CD4-positive, alpha-beta T cell (primary cell): ENCODE measurements at regions not wholly inside any gene's neighbourhood (a gene's known extent, or its start where the extent isn't known, plus 50 kb on each side); places are given as distances from the start of the nearest gene placed in this dataset.

Experiments
- ATAC-seq: fragments of 200-7000 bp; cut with Tn5 transposase; one replicate; pipeline ENCODE4 v1.10.0; 2022; ENCODE audit warnings: mild to moderate bottlenecking; ENCODE audit not compliant: poor library complexity
- CTCF ChIA-PET: fragments of 350-600 bp; sonication (Branson Sonifier 250); formaldehyde crosslinking; loops from one replicate; lab custom pipeline; 2021; ENCODE audit warnings: antibody characterized with exemption, inconsistent platforms; lab: Charles Lee
- POLR2A ChIA-PET: fragments of 350-600 bp; sonication (Branson Sonifier 250); formaldehyde crosslinking; loops from one replicate; lab custom pipeline; 2021; ENCODE audit warnings: antibody characterized with exemption, inconsistent platforms; lab: Charles Lee
- DNase-seq, 14 experiments: peaks; one replicate each; pipeline ENCODE4 v3.0.0-alpha.2; 2013 to 2020; ENCODE audit warnings: mixed read lengths in 2 of 14
- H3K27ac ChIP-seq, 2 donors: one replicate each; pipeline versions ENCODE4 v1.5.1 to v1.7.0; 2013; ENCODE audit warnings: low read length in 2 of 2, low read depth in 1 of 2, mild to moderate bottlenecking in 1 of 2
- H3K27me3 ChIP-seq, 2 experiments: 1 replicate in 1 of 2; 2 replicates in 1 of 2; pipeline versions ENCODE4 v1.6.1 to v1.7.0; 2013; ENCODE audit warnings: low read length in 2 of 2, control low read depth in 1 of 2, mild to moderate bottlenecking in 1 of 2, moderate library complexity in 1 of 2; ENCODE audit not compliant: insufficient read depth in 2 of 2, control insufficient read depth in 1 of 2
- H3K36me3 ChIP-seq: one replicate; pipeline ENCODE4 v1.6.1; 2013; ENCODE audit warnings: low read length, control low read depth; ENCODE audit not compliant: insufficient read depth
- H3K4me1 ChIP-seq: one replicate; pipeline ENCODE4 v1.6.1; 2013; ENCODE audit warnings: low read length, control low read depth; ENCODE audit not compliant: insufficient read depth
- H3K4me3 ChIP-seq: one replicate; pipeline ENCODE4 v1.5.1; 2013; ENCODE audit warnings: mild to moderate bottlenecking, low read length, moderate library complexity
- H3K9me3 ChIP-seq, 2 experiments: 1 replicate in 1 of 2; 2 replicates in 1 of 2; pipeline versions ENCODE4 v1.6.1 to v1.7.0; 2013; ENCODE audit warnings: low read length in 2 of 2, mild to moderate bottlenecking in 2 of 2, control low read depth in 1 of 2, moderate library complexity in 1 of 2; ENCODE audit not compliant: control insufficient read depth in 1 of 2, insufficient read depth in 1 of 2
- H3K27ac Mint-ChIP-seq: one replicate; pipeline ENCODE4 v1.8.0; 2020; ENCODE audit warnings: mixed read lengths
- H3K27me3 Mint-ChIP-seq: one replicate; pipeline ENCODE4 v1.8.0; 2021; ENCODE audit warnings: mixed read lengths
- H3K36me3 Mint-ChIP-seq: one replicate; pipeline ENCODE4 v1.8.0; 2021; ENCODE audit warnings: low read depth, mixed read lengths
- H3K4me1 Mint-ChIP-seq: one replicate; pipeline ENCODE4 v1.8.0; 2021; ENCODE audit warnings: low read depth, mixed read lengths
- H3K4me3 Mint-ChIP-seq: one replicate; pipeline ENCODE4 v1.8.0; 2020; ENCODE audit warnings: mild to moderate bottlenecking, mixed read lengths
- H3K9me3 Mint-ChIP-seq: one replicate; pipeline ENCODE4 v1.8.0; 2020; ENCODE audit warnings: mixed read lengths
- CTCF ChIP-seq: fragments of 200-600 bp; IDR thresholded peaks from one replicate; pipeline ENCODE4 v1.8.0; 2022; ENCODE audit warnings: antibody characterized with exemption, mild to moderate bottlenecking
- intact Hi-C, 2 experiments: fragments of 100-400 bp; cut with DNase I in 1 of 2; cut with micrococcal nuclease in 1 of 2; formaldehyde crosslinking; loops; one replicate each; pipeline versions ENCODE4 v1.15.1 to v1.9.0; 2023 to 2025; cut with DNase I, micrococcal nuclease

GRCh38 chr9:22522206-22522740 is 75.6 kb downstream of the DMRTA1 start:
- ChIA-PET POLR2A (no interaction called here), CTCF (no interaction called here)
- no peak overlapping the region for H3K27ac Mint-ChIP-seq
- H3K9me3 Mint-ChIP-seq: no peaks in the 10 kb centered on the region
- H3K4me3 ChIP-seq: no peak overlapping the region
- DNase-seq: no peak
- ATAC-seq: no peak
- H3K4me3 Mint-ChIP-seq: no peak overlapping the region
- H3K4me1 Mint-ChIP-seq: no peaks in the 10 kb centered on the region
- no peaks in the 10 kb centered on the region for H3K36me3 Mint-ChIP-seq
- no peaks in the 10 kb centered on the region for H3K27me3 ChIP-seq
- no peaks in the 10 kb centered on the region for H3K27me3 Mint-ChIP-seq
- intact Hi-C loops: no loop called here
- no peak for TF ChIP-seq CTCF
- no peak overlapping the region for H3K27ac ChIP-seq
- no peaks in the 10 kb centered on the region for H3K36me3 ChIP-seq
- H3K9me3 ChIP-seq: no peaks in the 10 kb centered on the region
- no peaks in the 10 kb centered on the region for H3K4me1 ChIP-seq

DNA sequence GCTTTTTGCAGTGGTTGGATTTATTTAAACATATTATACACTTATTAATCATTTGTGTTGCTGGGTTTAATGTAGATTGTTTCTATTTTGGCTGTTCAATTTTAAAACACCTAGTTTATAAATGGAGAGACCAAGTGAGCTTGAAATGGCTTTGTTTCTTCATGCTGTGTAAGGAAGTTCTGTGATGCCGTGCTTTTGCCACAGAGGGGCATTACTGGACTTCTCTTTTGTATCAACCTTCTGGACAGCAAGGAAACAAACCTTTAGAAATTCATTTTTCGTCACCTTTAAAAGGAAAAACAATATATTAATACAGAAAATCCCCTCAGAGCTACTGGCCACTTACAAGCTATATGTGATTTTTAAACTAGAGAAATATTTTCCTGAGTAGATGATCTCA is 81.9 kb downstream of the DMRTA1 start:
- no peaks in the 10 kb centered on the region for H3K27me3 Mint-ChIP-seq
- ChIA-PET POLR2A (no interaction called here), CTCF (no interaction called here)
- TF ChIP-seq CTCF: no peak
- Histone ChIP-seq H3K9me3 (no peaks in the 10 kb centered on the region), H3K27ac (no peak overlapping the region), H3K27me3 (no peaks in the 10 kb centered on the region), H3K4me1 (no peaks in the 10 kb centered on the region), H3K4me3 (no peak overlapping the region), H3K36me3 (no peaks in the 10 kb centered on the region)
- intact Hi-C loops: no loop called here
- H3K27ac Mint-ChIP-seq: no peak overlapping the region
- H3K4me1 Mint-ChIP-seq: no peaks in the 10 kb centered on the region
- H3K9me3 Mint-ChIP-seq: no peaks in the 10 kb centered on the region
- no peak for ATAC-seq
- H3K4me3 Mint-ChIP-seq: no peak overlapping the region
- H3K36me3 Mint-ChIP-seq: no peaks in the 10 kb centered on the region
- DNase-seq: no peak

DNA sequence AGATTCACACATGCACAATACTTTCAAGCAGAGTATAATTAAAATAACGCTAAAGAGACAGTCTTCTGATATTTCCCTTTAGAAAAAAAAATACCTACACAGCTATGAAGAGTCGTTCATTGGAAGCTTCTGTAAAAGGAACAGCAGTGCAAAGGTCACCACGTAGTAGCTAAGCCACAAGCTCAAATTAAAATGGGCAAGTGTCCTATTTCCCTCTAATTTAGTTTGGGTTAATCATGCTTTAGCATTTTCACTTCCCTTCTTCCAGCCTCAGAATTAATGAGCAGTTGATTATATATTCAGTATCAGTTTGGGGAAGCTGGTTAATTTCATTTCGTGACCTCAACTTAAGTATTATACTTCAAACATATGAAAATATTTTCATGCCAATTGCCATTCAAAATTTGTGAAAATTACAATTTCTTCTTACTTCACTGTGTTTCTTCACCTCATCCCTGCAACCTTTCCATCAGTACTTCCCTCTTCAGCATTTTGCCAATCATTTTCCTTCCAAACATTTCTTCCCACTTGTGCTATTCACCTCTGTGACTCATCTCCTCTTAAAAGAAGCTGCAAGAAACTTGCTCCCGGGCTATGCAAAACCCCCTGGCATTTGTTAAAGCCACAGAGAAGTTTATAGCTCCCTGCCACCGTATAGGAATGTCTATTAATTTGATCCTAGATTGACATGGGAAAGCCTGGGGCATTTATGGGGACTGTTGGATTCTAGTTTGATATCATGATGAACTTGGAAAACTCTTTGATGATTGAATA is 83.0 kb downstream of the DMRTA1 start:
- Mint-ChIP-seq H3K4me3 (no peak overlapping the region), H3K27me3 (no peaks in the 10 kb centered on the region), H3K9me3 (no peaks in the 10 kb centered on the region), H3K27ac (no peak overlapping the region), H3K4me1 (no peaks in the 10 kb centered on the region), H3K36me3 (no peaks in the 10 kb centered on the region)
- no peak for DNase-seq
- no peak overlapping the region for H3K27ac ChIP-seq
- TF ChIP-seq CTCF: no peak
- ChIA-PET POLR2A (no interaction called here), CTCF (no interaction called here)
- no peak overlapping the region for H3K4me3 ChIP-seq
- ATAC-seq: no peak
- no peaks in the 10 kb centered on the region for H3K27me3 ChIP-seq
- intact Hi-C loops: no loop called here
- H3K9me3 ChIP-seq: no peaks in the 10 kb centered on the region
- no peaks in the 10 kb centered on the region for H3K36me3 ChIP-seq
- no peaks in the 10 kb centered on the region for H3K4me1 ChIP-seq
